UCSD-AML1 (cell line): ENCODE measurements at regions not wholly inside any gene's neighbourhood (a gene's known extent, or its start where the extent isn't known, plus 50 kb on each side); places are given as distances from the start of the nearest gene placed in this dataset.

Source experiments
- DNase-seq: peaks from one replicate; lab custom pipeline; 2025; ENCODE audit not compliant: unreplicated experiment; lab: John Stamatoyannopoulos, UW

DNA sequence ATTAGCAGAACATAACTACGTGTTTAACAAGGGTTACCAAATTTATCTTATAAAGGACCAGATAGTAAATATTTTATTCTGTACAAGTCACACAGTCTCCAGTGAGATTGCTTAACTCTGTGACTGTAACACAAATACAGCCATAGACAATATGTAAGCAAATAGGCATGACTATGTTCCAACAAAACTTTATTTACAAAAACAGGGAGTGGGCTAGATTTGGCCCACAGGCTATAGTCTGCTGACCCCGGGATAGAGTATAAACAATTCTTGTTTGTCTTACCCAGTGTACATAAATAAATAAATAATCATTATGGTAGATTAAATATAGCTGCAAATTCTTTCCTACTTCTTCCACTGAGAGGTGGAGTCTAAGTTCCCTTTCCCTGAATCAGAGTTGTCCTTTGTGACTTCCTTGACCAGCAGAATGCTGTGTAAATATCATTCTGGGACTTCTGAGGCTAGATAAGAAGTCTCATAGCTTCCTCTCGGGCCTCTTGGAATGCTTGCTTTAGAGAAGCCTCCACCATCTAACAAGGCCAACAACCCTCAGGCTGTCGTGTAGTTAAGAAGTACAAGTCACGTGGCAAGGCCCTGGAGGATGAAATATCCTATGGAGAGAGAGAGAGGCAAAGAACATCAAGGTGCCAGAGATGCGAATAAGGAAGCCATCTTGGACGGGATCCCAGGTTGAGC, 59.1 kb upstream of the TMEM244 start:
- no peak for DNase-seq

DNA sequence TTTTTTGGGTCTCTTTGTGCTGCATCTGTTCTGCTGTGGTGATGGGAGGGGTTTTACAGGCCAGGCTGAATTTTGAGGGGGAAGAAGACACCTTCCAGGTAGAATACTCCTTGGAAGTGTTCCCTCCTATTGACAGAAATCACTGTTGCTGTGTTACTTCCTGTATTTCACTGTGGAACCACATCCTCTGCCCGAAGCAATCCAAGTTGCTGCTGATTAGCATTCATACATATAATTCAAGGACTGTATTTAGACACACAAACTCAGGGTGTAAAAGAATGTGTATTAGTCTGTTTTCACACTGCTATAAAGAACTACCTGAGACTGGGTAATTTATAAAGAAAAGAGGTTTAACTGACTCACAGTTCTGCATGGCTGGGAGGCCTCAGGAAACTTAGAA, 50.6 kb upstream of the TMEM244 start:
- no peak for DNase-seq
